GM13977 (cell line): ENCODE measurements at regions not wholly inside any gene's neighbourhood (a gene's known extent, or its start where the extent isn't known, plus 50 kb on each side); places are given as distances from the start of the nearest gene placed in this dataset.

Experiments used
- DNase-seq: peaks from one replicate; pipeline ENCODE4 v3.0.0; 2012; ENCODE audit warnings: low spot score
- CTCF ChIP-seq: IDR thresholded peaks from 2 replicates; pipeline ENCODE4 v1.5.1; 2012; ENCODE audit warnings: mild to moderate bottlenecking, control low read depth; ENCODE audit not compliant: insufficient read depth; ENCODE audit errors: extremely low read depth, missing control alignments
- in situ Hi-C: fragments of 300-500 bp; cut with MboI; formaldehyde crosslinking; loops from one replicate; pipeline ENCODE4 v1.12.0; 2022; ENCODE audit warnings: low sequenced_read_pairs, low pct_unique_long_range_greater_than_20kb, mixed read lengths, inconsistent platforms; ENCODE audit not compliant: unreplicated experiment

GRCh38 chr2:176669398-176670174, 400.3 kb downstream of the MTX2 start:
- peak; percentile 5 for DNase-seq
- in situ Hi-C loops: no loop called here

GRCh38 chr2:176675271-176675949, 406.2 kb downstream of the MTX2 start:
- in situ Hi-C loops: no loop called here
- no peak for TF ChIP-seq CTCF
- no peak for DNase-seq

More at GRCh38 chr2:176669398-176670174, 400.3 kb downstream of the MTX2 start:
- no peak for TF ChIP-seq CTCF

GRCh38 chr2:176677746-176678265, 408.6 kb downstream of the MTX2 start:
- no peak for TF ChIP-seq CTCF
- in situ Hi-C loops: no loop called here
- DNase-seq: no peak

- no peak for DNase-seq
- in situ Hi-C loops: no loop called here
- TF ChIP-seq CTCF: no peak
Measured at GRCh38 chr2:176678571-176678970, 409.3 kb downstream of the MTX2 start.

GRCh38 chr2:176679061-176679669, 409.9 kb downstream of the MTX2 start:
- in situ Hi-C loops: no loop called here
- DNase-seq: no peak
- TF ChIP-seq CTCF: no peak

- TF ChIP-seq CTCF: no peak
- in situ Hi-C loops: no loop called here
- no peak for DNase-seq
Measured at GRCh38 chr2:176680916-176681516, 411.8 kb downstream of the MTX2 start.
